K562 (cell line): ENCODE measurements at regions not wholly inside any gene's neighbourhood (a gene's known extent, or its start where the extent isn't known, plus 50 kb on each side); places are given as distances from the start of the nearest gene placed in this dataset.

Source experiments
- ATAC-seq: fragments of 200-7000 bp; cut with Tn5 transposase; 3 replicates; pipeline ENCODE4 v1.9.1; 2020; ENCODE audit warnings: moderate library complexity
- BruUV-seq: library from RNA; stranded (reverse); fragments of 400-500 nt; replicated peaks from 2 replicates; lab custom pipeline; 2021; lab: Mats Ljungman, UMichigan
- CTCF ChIA-PET: fragments of 300-600 bp; formaldehyde crosslinking; extraction: SDS; loops from one replicate; lab custom pipeline; 2021; ENCODE audit warnings: low intra/inter-chr PET ratio; lab: Yijun Ruan, JAX
- POLR2A ChIA-PET: fragments of 300-600, 350-650 bp; sonication (Branson Sonifier 250); formaldehyde crosslinking; extraction: SDS; loops from one replicate; lab custom pipeline; 2021; ENCODE audit warnings: antibody characterized with exemption, inconsistent platforms; lab: Yijun Ruan, JAX
- DNase-seq, 4 experiments: peaks; one replicate each; pipeline versions ENCODE4 v3.0.0 to v3.0.0-alpha.2; 2011 to 2018; ENCODE audit warnings: low spot score in 3 of 4, mixed read lengths in 3 of 4; ENCODE audit errors: extremely low read depth in 1 of 4
- FAIRE-seq: peaks from 2 replicates; lab custom pipeline; 2011; peaks lifted over from hg19 to GRCh38; lab: Jason Lieb, UNC
- H2AFZ ChIP-seq: 2 replicates; pipeline ENCODE4 v1.6.0; 2011; ENCODE audit warnings: low read depth, low read length, control low read depth, inconsistent platforms
- H3K27ac ChIP-seq: fragments of 200-600 bp; 3 replicates; pipeline ENCODE4 v1.8.0; 2011; ENCODE audit warnings: low read depth, mild to moderate bottlenecking, control low read depth, inconsistent platforms, low read length, moderate library complexity, mixed read lengths; ENCODE audit errors: extremely low read depth
- H3K27me3 ChIP-seq, 2 experiments: fragments of 300-600 bp in 1 of 2; 2 replicates in 1 of 2; 3 replicates in 1 of 2; pipeline versions ENCODE4 v1.6.0 to v1.8.0; 2011; ENCODE audit warnings: inconsistent platforms in 2 of 2, low read length in 2 of 2, mild to moderate bottlenecking in 1 of 2, mixed read lengths in 1 of 2, moderate library complexity in 1 of 2; ENCODE audit not compliant: control insufficient read depth in 2 of 2, insufficient read depth in 2 of 2
- H3K36me3 ChIP-seq: fragments of 300-600 bp; 3 replicates; pipeline ENCODE4 v1.8.0; 2011; ENCODE audit warnings: mild to moderate bottlenecking, low read length, inconsistent platforms; ENCODE audit not compliant: control insufficient read depth, insufficient read depth
- H3K4me1 ChIP-seq, 2 experiments: fragments of 200-600 bp in 1 of 2; replicated peaks in 1 of 2; 2 replicates in 1 of 2; 3 replicates in 1 of 2; pipeline versions ENCODE4 v1.5.1 to v1.8.0; 2011; ENCODE audit warnings: inconsistent platforms in 2 of 2, low read length in 2 of 2, mild to moderate bottlenecking in 1 of 2, mixed read lengths in 1 of 2, moderate library complexity in 1 of 2; ENCODE audit not compliant: control insufficient read depth in 2 of 2, insufficient read depth in 2 of 2
- H3K4me2 ChIP-seq: 2 replicates; pipeline ENCODE4 v1.6.1; 2011; ENCODE audit warnings: low read length, control low read depth, inconsistent platforms, mixed read lengths; ENCODE audit not compliant: insufficient read depth
- H3K4me3 ChIP-seq: fragments of 200-600 bp; sonication (generic), shearing (Covaris generic); 2 replicates; pipeline ENCODE4 v1.5.1; 2016; ENCODE audit warnings: control low read depth, inconsistent platforms
- H3K79me2 ChIP-seq: fragments of 200-600 bp; 3 replicates; pipeline ENCODE4 v1.8.0; 2011; ENCODE audit warnings: low read length, inconsistent platforms; ENCODE audit not compliant: control insufficient read depth, insufficient read depth
- H3K9ac ChIP-seq, 2 experiments: 2 replicates each; pipeline versions ENCODE4 v1.6.0 to v1.6.1; 2011; ENCODE audit warnings: low read depth in 2 of 2, low read length in 2 of 2, control low read depth in 1 of 2, inconsistent platforms in 1 of 2, mild to moderate bottlenecking in 1 of 2, mixed read lengths in 1 of 2; ENCODE audit not compliant: insufficient read depth in 1 of 2
- H3K9me1 ChIP-seq: one replicate; pipeline ENCODE4 v1.6.0; 2011; ENCODE audit warnings: inconsistent platforms, mild to moderate bottlenecking, low read length, moderate library complexity; ENCODE audit not compliant: control insufficient read depth, insufficient read depth
- H3K9me3 ChIP-seq: replicated peaks from 2 replicates; pipeline ENCODE4 v1.5.1; 2011; ENCODE audit warnings: low read depth, low read length, inconsistent platforms; ENCODE audit not compliant: control insufficient read depth, insufficient read depth
- H4K20me1 ChIP-seq: replicated peaks from 2 replicates; pipeline ENCODE4 v1.6.1; 2011; ENCODE audit warnings: low read length, inconsistent platforms, mixed read lengths; ENCODE audit not compliant: control insufficient read depth, insufficient read depth
- BACH1 ChIP-seq: fragments of 200-800 bp; sonication (Bioruptor generic); IDR thresholded peaks from 2 replicates; pipeline ENCODE4 v1.6.1; 2016; ENCODE audit warnings: missing genetic modification characterization, missing compliant biosample characterization
- GABPA ChIP-seq: fragments of 200-800 bp; sonication (Bioruptor generic); conservative IDR thresholded peaks from 2 replicates; pipeline ENCODE4 v1.6.1; 2016; ENCODE audit warnings: low read depth, missing genetic modification characterization, missing compliant biosample characterization
- HNRNPK ChIP-seq: fragments of 200-400 bp; formaldehyde crosslinking; IDR thresholded peaks from one replicate; pipeline ENCODE4 v1.6.1; 2018; ENCODE audit warnings: mild to moderate bottlenecking, low read depth, low read length; ENCODE audit not compliant: poor library complexity, severe bottlenecking
- MEIS2 ChIP-seq: fragments of 450-650 bp; IDR thresholded peaks from 2 replicates; pipeline ENCODE4 v1.6.1; 2014; ENCODE audit warnings: mild to moderate bottlenecking; ENCODE audit not compliant: partially characterized antibody
- NCOA6 ChIP-seq: fragments of 450-650 bp; IDR thresholded peaks from 2 replicates; pipeline ENCODE4 v1.6.1; 2017; ENCODE audit warnings: mild to moderate bottlenecking
- PHB2 ChIP-seq: fragments of 450-650 bp; IDR thresholded peaks from 2 replicates; pipeline ENCODE4 v1.6.1; 2017; ENCODE audit warnings: low read depth
- SOX6 ChIP-seq: fragments of 450-650 bp; IDR thresholded peaks from 2 replicates; pipeline ENCODE4 v1.6.1; 2014; ENCODE audit warnings: mild to moderate bottlenecking
- ZBTB1 ChIP-seq: sonication (generic); formaldehyde crosslinking; IDR thresholded peaks from 2 replicates; pipeline ENCODE4 v1.8.1; 2023; ENCODE audit warnings: missing genetic modification reagents, low read depth, mild to moderate bottlenecking, borderline replicate concordance
- ZFP36 ChIP-seq: fragments of 150-350 bp; IDR thresholded peaks from 2 replicates; pipeline ENCODE4 v1.6.1; 2018; ENCODE audit warnings: low read length, low read depth; ENCODE audit not compliant: partially characterized antibody
- ZZZ3 ChIP-seq: fragments of 450-650 bp; IDR thresholded peaks from 2 replicates; pipeline ENCODE4 v1.6.1; 2016; ENCODE audit warnings: antibody characterized with exemption, mild to moderate bottlenecking, moderate library complexity
- WGBS: fragments of 100-300 bp; shearing (Covaris generic); methylation state at CpG from one replicate; pipeline ENCODE4 v1.1.6; 2016; ENCODE audit warnings: low coverage, mixed read lengths; ENCODE audit not compliant: insufficient coverage; ENCODE audit errors: missing lambda C conversion rate; 5-methylcytosine and 5-hydroxymethylcytosine counted together
- in situ Hi-C: fragments of 300-500 bp; cut with MboI; formaldehyde crosslinking; loops from 4 replicates; pipeline ENCODE4 v1.15.0; 2018; ENCODE audit warnings: inconsistent platforms, mixed read lengths
- intact Hi-C: fragments of 100-400 bp; cut with micrococcal nuclease; formaldehyde crosslinking; loops from 2 replicates; pipeline ENCODE4 v1.14.2; 2022
- TF ChIP-seq, protein P1 (sequence below): fragments of 450-650 bp; IDR thresholded peaks from 2 replicates; pipeline ENCODE4 v1.6.1; 2016; ENCODE audit warnings: antibody characterized with exemption
- TF ChIP-seq, protein P2 (sequence below): sonication (generic); formaldehyde crosslinking; IDR thresholded peaks from 2 replicates; pipeline ENCODE4 v1.8.0; 2022; ENCODE audit warnings: mild to moderate bottlenecking, missing genetic modification reagents
- TF ChIP-seq, protein P3 (sequence below): fragments of 250-450 bp; sonication (Bioruptor Pico); IDR thresholded peaks from 2 replicates; pipeline ENCODE4 v1.8.0; 2021; ENCODE audit warnings: borderline replicate concordance, mild to moderate bottlenecking, moderate library complexity; ENCODE audit not compliant: poor library complexity, severe bottlenecking
- TF ChIP-seq, protein P4 (sequence below), 2 experiments: IDR thresholded peaks in 1 of 2; conservative IDR thresholded peaks in 1 of 2; 2 replicates each; pipeline ENCODE4 v1.6.1; 2016; ENCODE audit warnings: low read depth in 2 of 2, mild to moderate bottlenecking in 1 of 2, missing compliant biosample characterization in 1 of 2, missing genetic modification characterization in 1 of 2, moderate library complexity in 1 of 2

DNA sequence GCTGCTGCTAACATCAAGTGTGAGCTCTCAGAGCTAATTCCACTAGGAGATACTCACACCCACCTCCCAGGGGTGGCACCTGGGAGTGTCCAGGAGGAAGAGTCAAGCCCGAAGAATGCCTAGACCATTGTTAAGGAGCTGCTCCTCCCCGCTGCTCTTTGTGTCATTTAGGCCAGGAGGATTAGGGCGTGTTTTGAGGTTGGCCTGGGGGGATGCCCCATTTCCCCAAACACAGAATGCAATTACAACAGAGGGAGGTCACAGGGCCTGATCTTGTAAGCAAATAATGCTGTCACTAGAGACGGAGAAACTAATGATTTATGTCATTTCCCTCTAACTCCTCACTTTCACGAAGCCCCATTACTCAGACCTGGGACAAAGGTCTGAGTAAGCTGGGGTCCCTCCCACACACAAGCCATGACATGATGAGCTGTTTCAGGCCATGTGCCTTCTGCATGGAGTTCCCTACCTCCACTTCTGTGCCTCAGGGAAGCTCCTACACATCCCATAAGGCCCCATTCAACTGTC is 312.5 kb downstream of the ACTL7B start:
- 0% methylated on average over 5 of the region's 5 CpGs for WGBS
- ChIA-PET CTCF (no interaction called here), POLR2A (interaction anchor here (0.6 to 1.3 kb wide), 3 partner anchors 9 to 1194 kb away, joined by 3 read pairs; no protein-coding TSS in a partner anchor)
- FAIRE-seq (no peak), DNase-seq (no peak), ATAC-seq (no peak)
- Histone ChIP-seq H3K27ac (no peak overlapping the region), H3K9me1 (no peaks in the 10 kb centered on the region), H3K4me2 (no peak overlapping the region), H3K4me1 (no peaks in the 10 kb centered on the region), H4K20me1 (no peaks in the 10 kb centered on the region), H2AFZ (no peak overlapping the region), H3K79me2 (no peaks in the 10 kb centered on the region), H3K9me3 (no peaks in the 10 kb centered on the region), H3K27me3 (peaks cover 0 to 9% of the 10 kb centered on the region in 2 experiments; a peak in 1 of 5 replicates), H3K36me3 (no peaks in the 10 kb centered on the region), H3K4me3 (no peak overlapping the region), H3K9ac (no peak overlapping the region)
- intact Hi-C loops (no loop called here), in situ Hi-C loops (no loop called here)
- no TSS peak for BruUV-seq
- TF ChIP-seq NCOA6 (no peak), MEIS2 (peak; percentile 50), PHB2 (no peak), ZFP36 (no peak), ZBTB1 (CRISPR knock-in tag) (no peak), HNRNPK (no peak), ZZZ3 (no peak), BACH1 (tag) (no peak), SOX6 (no peak), GABPA (tag) (no peak)
- TF ChIP-seq, protein P1, sequence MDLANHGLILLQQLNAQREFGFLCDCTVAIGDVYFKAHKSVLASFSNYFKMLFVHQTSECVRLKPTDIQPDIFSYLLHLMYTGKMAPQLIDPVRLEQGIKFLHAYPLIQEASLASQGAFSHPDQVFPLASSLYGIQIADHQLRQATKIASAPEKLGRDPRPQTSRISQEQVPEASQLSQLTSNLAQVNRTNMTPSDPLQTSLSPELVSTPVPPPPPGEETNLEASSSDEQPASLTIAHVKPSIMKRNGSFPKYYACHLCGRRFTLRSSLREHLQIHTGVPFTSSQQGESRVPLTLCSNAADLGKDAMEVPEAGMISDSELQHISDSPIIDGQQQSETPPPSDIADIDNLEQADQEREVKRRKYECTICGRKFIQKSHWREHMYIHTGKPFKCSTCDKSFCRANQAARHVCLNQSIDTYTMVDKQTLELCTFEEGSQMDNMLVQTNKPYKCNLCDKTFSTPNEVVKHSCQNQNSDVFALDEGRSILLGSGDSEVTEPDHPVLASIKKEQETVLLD: no peak
- TF ChIP-seq, protein P2, sequence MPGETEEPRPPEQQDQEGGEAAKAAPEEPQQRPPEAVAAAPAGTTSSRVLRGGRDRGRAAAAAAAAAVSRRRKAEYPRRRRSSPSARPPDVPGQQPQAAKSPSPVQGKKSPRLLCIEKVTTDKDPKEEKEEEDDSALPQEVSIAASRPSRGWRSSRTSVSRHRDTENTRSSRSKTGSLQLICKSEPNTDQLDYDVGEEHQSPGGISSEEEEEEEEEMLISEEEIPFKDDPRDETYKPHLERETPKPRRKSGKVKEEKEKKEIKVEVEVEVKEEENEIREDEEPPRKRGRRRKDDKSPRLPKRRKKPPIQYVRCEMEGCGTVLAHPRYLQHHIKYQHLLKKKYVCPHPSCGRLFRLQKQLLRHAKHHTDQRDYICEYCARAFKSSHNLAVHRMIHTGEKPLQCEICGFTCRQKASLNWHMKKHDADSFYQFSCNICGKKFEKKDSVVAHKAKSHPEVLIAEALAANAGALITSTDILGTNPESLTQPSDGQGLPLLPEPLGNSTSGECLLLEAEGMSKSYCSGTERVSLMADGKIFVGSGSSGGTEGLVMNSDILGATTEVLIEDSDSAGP (CRISPR knock-in tag): no peak
- TF ChIP-seq, protein P3, sequence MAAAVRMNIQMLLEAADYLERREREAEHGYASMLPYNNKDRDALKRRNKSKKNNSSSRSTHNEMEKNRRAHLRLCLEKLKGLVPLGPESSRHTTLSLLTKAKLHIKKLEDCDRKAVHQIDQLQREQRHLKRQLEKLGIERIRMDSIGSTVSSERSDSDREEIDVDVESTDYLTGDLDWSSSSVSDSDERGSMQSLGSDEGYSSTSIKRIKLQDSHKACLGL (CRISPR knock-in tag): no peak
- TF ChIP-seq, protein P4, sequence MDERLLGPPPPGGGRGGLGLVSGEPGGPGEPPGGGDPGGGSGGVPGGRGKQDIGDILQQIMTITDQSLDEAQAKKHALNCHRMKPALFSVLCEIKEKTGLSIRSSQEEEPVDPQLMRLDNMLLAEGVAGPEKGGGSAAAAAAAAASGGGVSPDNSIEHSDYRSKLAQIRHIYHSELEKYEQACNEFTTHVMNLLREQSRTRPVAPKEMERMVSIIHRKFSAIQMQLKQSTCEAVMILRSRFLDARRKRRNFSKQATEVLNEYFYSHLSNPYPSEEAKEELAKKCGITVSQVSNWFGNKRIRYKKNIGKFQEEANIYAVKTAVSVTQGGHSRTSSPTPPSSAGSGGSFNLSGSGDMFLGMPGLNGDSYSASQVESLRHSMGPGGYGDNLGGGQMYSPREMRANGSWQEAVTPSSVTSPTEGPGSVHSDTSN (CRISPR knock-in tag; IDR thresholded peaks at IDR 0.05; ENCODE audit: low read depth): no peak
- TF ChIP-seq, protein P4 (tag; conservative IDR thresholded peaks at IDR 0.05; ENCODE audit: low read depth): 0 out of 2 replicates have a peak, but pooled peaks have one; percentile 22
